GM21526 (cell line): ENCODE measurements at regions not wholly inside any gene's neighbourhood (a gene's known extent, or its start where the extent isn't known, plus 50 kb on each side); places are given as distances from the start of the nearest gene placed in this dataset.
"Not testable (repeated sequence)": the region's sequence is repeated elsewhere in the genome, so short reads cannot be mapped to it uniquely, and the experiment has no call there.

ENCODE experiments used
- ATAC-seq: cut with Tn5 transposase; IDR thresholded peaks from one replicate; pipeline ENCODE4 v1.9.1; 2021; ENCODE audit warnings: moderate library complexity; ENCODE audit not compliant: unreplicated experiment, low FRiP score

GRCh38 chr18:78416853-78417252 is 562.8 kb upstream of the SALL3 start:
- no peak for ATAC-seq

GRCh38 chr18:78418379-78418778 is 561.2 kb upstream of the SALL3 start:
- ATAC-seq: no peak

DNA sequence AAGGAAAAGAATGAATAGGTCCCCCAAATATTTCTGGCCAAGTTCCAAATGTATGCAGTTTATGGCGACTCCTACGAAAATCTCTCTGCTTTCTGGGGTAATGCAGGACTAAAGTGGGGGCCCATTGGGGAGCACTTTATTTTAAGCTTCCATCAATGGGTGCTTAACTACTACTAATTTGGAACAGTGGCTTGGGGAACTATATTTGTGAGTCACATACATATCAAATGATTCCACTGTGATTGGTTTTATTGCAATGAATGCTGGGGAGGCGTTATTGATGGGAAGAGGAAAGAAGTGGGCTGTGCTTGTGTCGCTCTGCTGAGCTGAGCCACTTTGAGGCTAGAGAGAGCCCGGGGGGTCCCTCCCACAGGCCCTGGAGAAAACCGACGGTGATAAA is 560.4 kb upstream of the SALL3 start:
- no peak for ATAC-seq

DNA sequence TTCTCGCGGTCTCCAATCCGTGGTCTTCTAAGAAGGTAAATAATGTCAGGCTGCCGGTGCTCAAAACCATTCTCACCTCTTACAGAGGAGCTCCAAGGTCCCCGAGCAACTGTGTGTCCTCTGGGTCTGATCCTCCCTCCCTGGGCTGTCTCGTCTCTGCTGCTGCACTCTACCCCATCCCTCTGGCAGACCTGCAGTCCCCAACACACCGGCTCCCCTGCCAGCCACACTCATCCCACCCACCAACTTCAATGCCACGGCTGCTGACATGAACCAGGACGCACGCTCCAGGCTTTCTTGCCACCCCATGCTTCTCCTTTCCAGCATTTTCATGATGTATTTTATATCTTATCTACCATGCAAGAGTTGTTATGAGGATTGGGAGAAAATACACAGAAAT is 559.5 kb upstream of the SALL3 start:
- no peak for ATAC-seq

DNA sequence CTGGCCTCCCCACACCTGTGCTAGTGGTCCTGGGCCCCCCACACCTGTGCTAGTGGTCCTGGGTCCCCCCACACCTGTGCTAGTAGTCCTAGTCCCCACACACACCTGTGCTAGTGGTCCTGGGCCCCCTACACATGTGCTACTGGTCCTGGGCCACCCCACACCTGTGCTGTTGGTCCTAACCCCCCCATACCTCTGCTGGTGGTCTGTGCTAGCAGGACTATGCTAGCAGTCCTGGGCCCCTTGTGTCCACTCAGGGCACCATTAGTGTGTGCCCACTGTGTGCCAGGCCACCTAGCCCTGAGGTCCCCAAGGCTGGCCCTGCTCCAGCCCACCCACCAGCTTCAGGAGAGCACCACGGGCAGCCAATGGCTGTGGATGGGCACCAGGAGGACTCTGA is 558.2 kb upstream of the SALL3 start:
- no peak for ATAC-seq

DNA sequence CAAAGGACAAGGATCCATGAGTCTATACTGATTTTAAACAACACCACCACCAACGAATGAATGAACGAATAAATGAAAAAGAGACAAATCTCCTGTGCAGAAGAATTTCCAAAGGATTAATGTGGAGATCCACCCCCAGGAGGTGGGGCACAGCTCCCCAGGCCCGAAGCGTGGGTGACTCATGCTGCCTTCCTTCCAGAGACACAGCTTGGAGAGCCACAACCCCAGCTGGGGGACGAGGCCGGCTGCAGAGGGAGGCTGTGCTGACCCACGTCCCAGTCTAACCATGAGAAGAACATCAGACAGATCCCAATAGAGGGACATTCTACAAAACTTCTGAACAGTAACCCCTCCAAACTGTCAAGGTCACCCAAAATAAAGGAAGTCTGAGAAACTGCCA is 557.3 kb upstream of the SALL3 start:
- no peak for ATAC-seq

GRCh38 chr18:78423811-78424210 is 555.8 kb upstream of the SALL3 start:
- ATAC-seq: no peak

DNA sequence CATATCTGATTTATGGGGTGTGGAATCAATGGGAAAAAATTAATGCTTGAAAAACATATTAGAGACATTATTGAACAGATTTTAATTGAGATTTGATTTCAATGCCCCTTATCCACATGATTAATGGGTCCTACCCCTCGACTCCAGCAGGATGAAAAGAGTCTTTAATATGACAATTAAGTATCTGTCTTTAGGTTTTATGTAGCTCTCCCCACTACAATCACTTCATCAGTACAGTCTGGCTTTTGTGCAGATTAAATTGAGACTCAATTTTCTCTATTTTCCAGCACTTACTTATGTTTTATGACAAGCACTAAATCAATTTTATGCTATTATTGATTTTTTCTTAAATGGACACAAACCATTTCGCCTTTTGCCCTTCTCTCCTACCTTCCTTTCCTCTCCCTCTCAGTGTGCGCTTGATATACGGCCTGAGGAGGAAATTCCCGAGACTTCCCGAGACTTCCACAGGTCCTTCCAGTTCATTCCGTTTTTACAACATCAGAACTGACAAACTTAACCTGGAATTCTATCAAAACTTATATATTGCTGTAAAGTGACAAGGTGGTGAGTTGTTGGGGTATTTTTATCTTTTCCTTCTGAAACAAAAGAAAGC is 555.1 kb upstream of the SALL3 start:
- no peak for ATAC-seq

DNA sequence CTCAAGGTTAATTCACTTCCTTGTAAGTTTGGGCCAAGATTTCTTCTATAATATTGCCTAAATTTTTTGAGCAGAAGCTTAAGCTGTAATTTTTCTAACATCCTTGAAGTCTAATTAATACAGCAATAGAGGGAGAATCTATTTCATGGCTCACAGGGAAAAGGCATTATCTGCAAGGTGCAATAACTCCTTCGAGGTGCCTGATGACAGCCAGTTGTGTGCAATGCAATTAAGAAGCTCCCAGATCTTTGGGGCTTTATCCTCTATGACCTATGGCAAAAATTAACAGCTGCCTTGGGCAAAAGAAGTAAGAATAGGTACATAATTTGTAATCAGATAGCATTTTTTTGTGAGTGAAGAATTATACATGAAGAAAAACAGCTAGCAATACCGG is 554.6 kb upstream of the SALL3 start:
- no peak for ATAC-seq

GRCh38 chr18:78427081-78427480 is 552.5 kb upstream of the SALL3 start:
- ATAC-seq: no peak

DNA sequence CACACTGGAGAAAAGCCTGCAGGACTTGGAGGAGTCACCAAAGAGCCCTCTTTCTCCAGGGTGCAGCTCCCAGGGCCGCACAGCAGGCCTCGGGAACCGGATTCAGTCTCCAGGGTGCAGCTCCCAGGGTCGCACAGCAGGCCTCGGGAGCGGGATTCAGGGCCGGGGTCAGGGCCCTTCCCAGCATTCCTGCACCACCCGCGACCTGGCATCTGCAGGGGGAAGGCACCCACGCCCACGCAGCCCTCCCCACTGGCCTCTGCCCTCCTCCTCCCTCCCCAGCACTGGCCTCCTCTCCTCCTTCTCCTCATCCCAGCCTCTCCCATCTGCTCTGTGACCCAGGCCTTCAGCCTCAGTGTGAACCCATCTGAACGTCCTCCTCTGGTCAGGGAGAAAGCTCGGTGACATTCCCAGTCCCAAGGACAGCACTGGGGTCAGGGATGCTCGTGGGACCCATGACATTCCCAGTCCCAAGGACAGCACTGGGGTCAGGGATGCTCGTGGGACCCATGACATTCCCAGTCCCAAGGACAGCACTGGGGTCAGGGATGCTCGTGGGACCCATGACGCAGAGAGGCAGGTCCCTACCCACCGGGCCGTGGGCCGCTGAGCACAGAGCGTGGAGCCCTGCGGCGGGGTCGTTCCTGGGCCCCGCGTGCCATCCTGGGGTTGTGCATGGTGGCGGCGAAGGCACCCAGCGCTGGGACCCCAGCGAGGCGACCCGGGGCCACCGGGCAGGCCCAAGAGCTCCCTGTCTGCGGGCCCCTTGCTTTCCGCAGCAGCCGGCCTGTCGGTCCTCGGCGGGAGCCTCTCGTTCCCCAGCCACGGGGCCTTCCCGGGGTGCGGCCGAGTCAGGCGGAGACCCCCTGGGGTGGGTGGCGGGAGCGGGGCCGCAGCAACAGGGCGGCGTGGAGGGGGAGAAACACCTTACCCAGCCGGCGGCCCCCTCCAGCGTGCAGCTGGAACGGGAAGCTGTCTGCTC is 550.2 kb upstream of the SALL3 start:
- no peak for ATAC-seq

DNA sequence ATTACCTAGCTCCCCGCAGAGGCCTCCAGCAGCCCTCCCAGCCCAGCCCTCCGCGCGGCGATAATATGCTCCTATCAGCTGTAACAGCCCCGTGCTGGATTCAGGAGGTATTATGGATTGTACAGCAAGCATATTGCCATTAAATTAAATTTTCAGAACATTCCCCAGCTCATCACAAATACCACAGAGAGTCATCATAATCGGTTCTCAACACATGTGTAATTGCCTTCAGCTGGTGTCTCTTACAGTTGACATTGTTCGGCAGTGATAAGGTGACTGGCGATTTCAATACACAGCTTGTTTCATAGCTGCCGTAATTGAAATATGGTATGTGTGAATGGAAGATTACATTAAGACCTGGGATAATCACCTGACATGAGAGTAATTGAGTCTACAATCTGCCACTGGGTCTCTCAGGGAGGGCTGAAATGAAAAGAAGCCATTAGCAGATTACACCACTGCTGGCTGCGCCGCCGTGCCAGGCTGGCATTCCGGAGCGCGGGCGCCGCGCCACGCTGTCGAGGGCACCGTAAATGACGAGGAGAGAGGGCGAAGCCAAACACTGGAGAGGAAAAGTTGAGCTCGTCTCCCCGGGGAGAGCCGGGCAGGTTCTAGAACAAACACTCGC is 549.4 kb upstream of the SALL3 start:
- ATAC-seq: no peak

GRCh38 chr18:78431606-78432005 is 548.0 kb upstream of the SALL3 start:
- ATAC-seq: no peak

DNA sequence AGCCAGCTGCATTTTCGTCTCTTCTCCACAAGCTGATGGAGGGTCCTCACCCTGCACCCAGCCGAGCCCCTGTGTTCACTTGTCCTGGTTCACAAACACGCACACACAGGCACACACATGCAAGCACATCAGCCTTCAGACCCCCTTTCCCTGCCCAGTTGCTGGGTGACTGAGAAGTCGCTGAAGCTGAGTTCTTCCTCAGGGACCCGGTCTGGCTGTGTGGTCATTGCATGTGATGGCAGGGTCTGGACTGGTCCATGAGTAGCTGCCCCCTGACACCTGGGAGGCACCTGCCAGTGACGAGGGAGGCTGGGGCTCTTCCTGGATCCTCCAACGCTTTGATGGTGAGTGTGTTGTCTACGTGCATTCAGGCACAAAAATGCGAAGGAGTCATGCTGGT is 546.1 kb upstream of the SALL3 start:
- ATAC-seq: no peak

- ATAC-seq: no peak
Observed at GRCh38 chr18:78436110-78436509, 543.5 kb upstream of the SALL3 start.

GRCh38 chr18:78438235-78438634 is 541.4 kb upstream of the SALL3 start:
- ATAC-seq: not testable (repeated sequence)

GRCh38 chr18:78445880-78446279 is 533.7 kb upstream of the SALL3 start:
- ATAC-seq: no peak

DNA sequence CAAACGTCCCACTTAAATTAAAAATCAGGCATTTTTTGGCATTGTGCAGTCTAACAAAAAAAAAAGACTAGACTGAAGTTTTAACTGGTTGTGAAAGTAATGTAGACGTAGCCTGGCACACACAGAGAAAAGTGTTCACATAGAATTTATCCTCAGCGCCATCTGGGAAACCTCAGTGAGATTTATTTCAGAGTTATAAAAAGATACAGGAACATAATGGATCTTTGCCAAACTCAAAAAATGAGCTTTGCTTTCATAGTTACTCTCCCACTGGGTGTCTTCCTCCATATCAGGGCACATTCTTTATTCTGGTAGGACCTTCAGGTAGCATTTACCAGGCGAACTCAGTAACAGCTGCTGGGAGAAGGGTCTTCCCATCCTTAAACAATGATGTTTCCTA is 532.4 kb upstream of the SALL3 start:
- no peak for ATAC-seq

DNA sequence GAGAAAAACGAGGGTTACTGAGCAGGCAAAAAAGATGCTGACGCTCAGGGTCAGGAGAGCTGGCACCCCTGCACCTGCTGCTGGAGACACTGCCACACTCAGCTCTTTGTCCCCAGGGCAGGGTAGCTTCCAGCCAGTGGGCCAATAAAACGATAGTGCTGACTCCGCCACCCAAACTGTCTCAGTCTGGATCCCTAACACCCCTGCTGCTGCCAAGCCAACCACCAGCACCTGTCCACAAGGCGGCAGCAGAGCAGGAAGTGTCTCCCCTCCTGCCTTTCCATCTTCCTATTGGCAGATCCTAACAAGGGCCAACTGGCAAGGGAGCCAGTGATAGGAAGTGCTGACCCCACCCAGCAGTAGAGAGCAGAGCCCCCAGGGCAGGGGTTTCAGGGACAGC is 531.5 kb upstream of the SALL3 start:
- ATAC-seq: no peak

- no peak for ATAC-seq
Observed at GRCh38 chr18:78448591-78448990, 531.0 kb upstream of the SALL3 start.

DNA sequence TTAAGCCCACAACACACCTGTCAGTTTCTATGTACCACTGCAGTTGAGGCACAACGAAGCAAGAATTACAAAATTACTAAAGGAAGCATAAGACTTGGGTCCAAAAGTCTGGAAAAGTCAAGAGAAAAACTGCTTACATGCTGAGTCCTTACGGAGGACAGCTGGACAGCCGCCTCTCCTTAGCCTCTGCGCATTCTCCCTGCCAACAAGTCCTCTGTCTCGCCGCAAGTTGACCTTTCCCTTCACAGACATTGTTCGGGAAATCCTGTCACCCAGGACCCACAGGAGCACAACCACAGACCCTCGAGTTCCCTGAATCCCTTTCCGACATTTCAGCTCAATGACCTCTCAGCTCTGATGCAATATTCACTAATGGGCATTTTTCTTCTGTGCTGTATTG is 525.4 kb upstream of the SALL3 start:
- no peak for ATAC-seq

DNA sequence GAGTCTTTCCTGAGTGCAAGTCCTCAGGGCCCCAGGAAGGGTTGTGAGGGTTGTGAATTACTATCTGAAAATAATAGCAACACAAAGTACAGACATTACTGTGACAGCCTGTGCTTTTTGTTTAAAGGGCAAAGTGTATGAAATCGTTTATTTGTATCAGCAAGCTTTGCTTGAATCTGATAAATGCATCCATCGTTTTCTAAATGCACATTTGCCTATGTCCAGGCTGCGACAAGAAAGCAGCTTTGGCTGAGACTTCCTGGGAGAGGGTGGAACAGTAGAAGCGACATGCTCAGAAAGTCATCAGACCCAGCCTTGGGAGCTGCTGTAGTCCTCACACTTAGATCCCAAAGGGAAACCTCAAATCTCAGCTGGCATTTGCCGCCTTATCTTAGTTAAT is 524.2 kb upstream of the SALL3 start:
- ATAC-seq: no peak
